ENCODE measurements at regions not wholly inside any gene's neighbourhood (a gene's known extent, or its start where the extent isn't known, plus 50 kb on each side); places are given as distances from the start of the nearest gene placed in this dataset.

- TF ChIP-seq CTCF (IDR thresholded peaks at IDR 0.05; ENCODE audit: low read depth, low read length, missing input control) (no peak), RAD21 (IDR thresholded peaks at IDR 0.05) (no peak), GABPA (IDR thresholded peaks at IDR 0.05 in 1 of 2, conservative IDR thresholded peaks at IDR 0.05 in 1 of 2) (no peak)
These were observed 134.7 kb upstream of the PTPN3 start for GRCh38 chr9:109632817-109633216.

Data from liver (tissue), 3 donors.